Glutamatergic neuron (in vitro differentiated cells): ENCODE measurements at regions not wholly inside any gene's neighbourhood (a gene's known extent, or its start where the extent isn't known, plus 50 kb on each side); places are given as distances from the start of the nearest gene placed in this dataset.

Experiments
- DNase-seq: peaks from one replicate; pipeline ENCODE4 v3.0.0; 2022
- H3K27ac Mint-ChIP-seq: one replicate; pipeline ENCODE4 v1.8.0; 2020; ENCODE audit warnings: mild to moderate bottlenecking, mixed read lengths, inconsistent platforms; ENCODE audit not compliant: unreplicated experiment
- H3K27me3 Mint-ChIP-seq: one replicate; pipeline ENCODE4 v1.8.0; 2020; ENCODE audit warnings: mild to moderate bottlenecking, moderate library complexity, mixed read lengths, inconsistent platforms; ENCODE audit not compliant: unreplicated experiment
- H3K36me3 Mint-ChIP-seq: one replicate; pipeline ENCODE4 v1.8.0; 2020; ENCODE audit warnings: mild to moderate bottlenecking, mixed read lengths, inconsistent platforms; ENCODE audit not compliant: unreplicated experiment
- H3K4me1 Mint-ChIP-seq: one replicate; pipeline ENCODE4 v1.8.0; 2020; ENCODE audit warnings: mild to moderate bottlenecking, low read depth, mixed read lengths, inconsistent platforms; ENCODE audit not compliant: unreplicated experiment
- H3K4me3 Mint-ChIP-seq: one replicate; pipeline ENCODE4 v1.8.0; 2020; ENCODE audit warnings: mild to moderate bottlenecking, mixed read lengths, inconsistent platforms; ENCODE audit not compliant: unreplicated experiment
- H3K9me3 Mint-ChIP-seq: one replicate; pipeline ENCODE4 v1.8.0; 2020; ENCODE audit warnings: mild to moderate bottlenecking, moderate library complexity, mixed read lengths, inconsistent platforms; ENCODE audit not compliant: unreplicated experiment
- CTCF ChIP-seq: fragments of 200-600 bp; sonication (generic); IDR thresholded peaks from one replicate; pipeline ENCODE4 v1.5.0; 2021; ENCODE audit not compliant: partially characterized antibody, unreplicated experiment

- H3K4me1 Mint-ChIP-seq: no peaks in the 10 kb centered on the region
- H3K27ac Mint-ChIP-seq: no peak overlapping the region
- DNase-seq: no peak
- H3K4me3 Mint-ChIP-seq: no peak overlapping the region
- H3K27me3 Mint-ChIP-seq: peaks cover 3% of the 10 kb centered on the region
- TF ChIP-seq CTCF: no peak
- no peaks in the 10 kb centered on the region for H3K36me3 Mint-ChIP-seq
- H3K9me3 Mint-ChIP-seq: peaks cover 2% of the 10 kb centered on the region
These were observed 52.3 kb upstream of the VGLL4 start for GRCh38 chr3:11696054-11696453.
